ENCODE measurements at regions not wholly inside any gene's neighbourhood (a gene's known extent, or its start where the extent isn't known, plus 50 kb on each side); places are given as distances from the start of the nearest gene placed in this dataset.

- DNase-seq (ENCODE audit: low read depth): no peak
These were observed 78.3 kb upstream of the MBOAT2 start for GRCh38 chr2:9081750-9082149.

DNA sequence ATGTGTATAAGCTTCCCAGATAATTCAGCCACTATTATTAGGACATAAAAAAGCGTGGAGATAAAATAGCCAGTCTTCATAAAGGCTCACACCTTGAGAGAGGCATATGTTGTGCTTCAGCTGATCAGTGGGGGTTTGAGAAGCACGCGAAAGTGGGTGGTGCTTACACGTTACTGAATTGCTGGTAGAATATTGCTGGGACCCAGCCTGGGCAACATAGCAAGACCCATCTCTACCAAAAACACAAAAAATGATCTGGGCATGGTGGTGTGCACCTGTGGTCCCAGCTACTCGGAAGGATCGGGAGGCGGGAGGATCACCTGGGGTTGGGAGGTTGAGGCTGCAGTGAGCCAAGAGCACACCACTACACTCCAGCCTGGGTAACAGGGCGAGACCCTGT is 74.9 kb upstream of the MBOAT2 start:
- DNase-seq (ENCODE audit: low read depth): no peak

GRCh38 chr2:9077691-9078090 is 74.2 kb upstream of the MBOAT2 start:
- no peak for DNase-seq (ENCODE audit: low read depth)

GRCh38 chr2:9076755-9077154 is 73.3 kb upstream of the MBOAT2 start:
- no peak for DNase-seq (ENCODE audit: low read depth)

GRCh38 chr2:9076210-9076609 is 72.7 kb upstream of the MBOAT2 start:
- DNase-seq (ENCODE audit: low read depth): no peak

GRCh38 chr2:9074930-9075329 is 71.4 kb upstream of the MBOAT2 start:
- no peak for DNase-seq (ENCODE audit: low read depth)

DNA sequence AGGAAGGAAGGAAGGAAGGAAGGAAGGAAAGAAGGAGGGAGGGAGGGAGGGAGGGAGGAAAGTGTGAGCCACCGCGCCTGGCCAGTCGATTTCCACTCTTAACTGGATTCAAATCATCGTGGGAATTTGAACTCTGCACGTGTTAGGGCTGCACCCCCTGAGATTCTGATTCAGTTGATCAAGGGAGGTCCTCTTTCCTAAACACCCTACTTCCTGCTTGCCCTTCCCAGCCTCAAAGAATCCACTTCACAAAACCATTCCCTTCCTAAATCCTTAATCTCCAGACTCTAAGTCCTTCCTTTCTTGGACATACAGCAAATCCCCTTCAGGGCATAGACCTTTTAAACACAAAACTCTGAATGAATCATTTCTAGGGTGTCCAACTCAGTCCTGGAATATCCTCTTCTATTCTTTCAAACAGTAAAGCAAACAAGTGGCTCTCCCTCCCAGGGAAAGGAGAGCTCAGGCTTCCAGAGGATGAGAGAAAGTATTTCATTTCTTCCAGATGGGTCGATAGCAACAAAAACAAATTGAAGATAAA is 68.2 kb upstream of the MBOAT2 start:
- no peak for DNase-seq (ENCODE audit: low read depth)

GRCh38 chr2:9071032-9071431 is 67.5 kb upstream of the MBOAT2 start:
- no peak for DNase-seq (ENCODE audit: low read depth)

GRCh38 chr2:9069543-9069942 is 66.1 kb upstream of the MBOAT2 start:
- DNase-seq (ENCODE audit: low read depth): no peak

DNA sequence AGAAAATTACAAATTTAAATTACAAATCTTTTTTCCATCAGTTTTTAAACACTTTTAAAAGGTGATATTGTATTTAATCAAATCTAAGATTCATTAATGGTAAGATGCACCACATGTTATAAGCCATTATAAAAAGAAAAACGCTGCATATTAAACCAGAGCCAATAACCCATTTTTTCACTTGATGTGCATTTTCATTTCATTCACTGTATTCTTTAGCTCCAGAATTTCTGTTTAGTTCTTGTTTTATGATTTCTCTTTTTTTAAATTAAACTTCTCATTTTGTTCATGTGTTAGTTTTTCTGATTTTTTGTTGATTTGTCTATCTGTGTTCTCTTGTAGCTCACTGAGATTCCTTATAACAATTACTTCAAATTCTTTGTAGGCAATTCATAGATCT is 62.4 kb upstream of the MBOAT2 start:
- DNase-seq (ENCODE audit: low read depth): no peak

- DNase-seq (ENCODE audit: low read depth): no peak
These were observed 59.6 kb upstream of the MBOAT2 start for GRCh38 chr2:9063023-9063606.

- no peak for DNase-seq (ENCODE audit: low read depth)
These were observed 57.3 kb upstream of the MBOAT2 start for GRCh38 chr2:9060819-9061218.

- DNase-seq (ENCODE audit: low read depth): no peak
These were observed 54.7 kb upstream of the MBOAT2 start for GRCh38 chr2:9057939-9058761.

- DNase-seq (ENCODE audit: low read depth): no peak
These were observed 52.0 kb upstream of the MBOAT2 start for GRCh38 chr2:9055471-9055870.

- DNase-seq (ENCODE audit: low read depth): no peak
These were observed 50.0 kb upstream of the MBOAT2 start for GRCh38 chr2:9053534-9053931.

Data from activated T-cell treated with anti-CD3 and anti-CD28 coated beads for 1 hour (primary cell).